GM23338 (cell line): ENCODE measurements at regions not wholly inside any gene's neighbourhood (a gene's known extent, or its start where the extent isn't known, plus 50 kb on each side); places are given as distances from the start of the nearest gene placed in this dataset.

Experiments used
- ATAC-seq: fragments of 200-7000 bp; cut with Tn5 transposase; 3 replicates; pipeline ENCODE4 v1.9.1; 2020
- DNase-seq: peaks from one replicate; pipeline ENCODE4 v3.0.0-alpha.2; 2015; ENCODE audit warnings: low spot score
- H2AFZ ChIP-seq: fragments of 200-600 bp; sonication (generic); 2 replicates; pipeline ENCODE4 v1.8.0; 2016; ENCODE audit warnings: antibody characterized with exemption, mild to moderate bottlenecking, moderate library complexity
- H3F3A ChIP-seq: fragments of 200-600 bp; sonication (generic); replicated peaks from 2 replicates; pipeline ENCODE4 v1.8.0; 2017; ENCODE audit warnings: antibody characterized with exemption, mixed run types, low read depth
- H3K27ac ChIP-seq: fragments of 200-600 bp; sonication (generic); 2 replicates; pipeline ENCODE4 v1.6.1; 2016; ENCODE audit warnings: low read depth
- H3K27me3 ChIP-seq: fragments of 200-600 bp; sonication (generic); 2 replicates; pipeline ENCODE4 v1.8.0; 2016; ENCODE audit warnings: mild to moderate bottlenecking, mixed run types, moderate library complexity; ENCODE audit not compliant: insufficient read depth
- H3K36me3 ChIP-seq: fragments of 200-600 bp; sonication (generic); 2 replicates; pipeline ENCODE4 v1.8.0; 2016; ENCODE audit warnings: mild to moderate bottlenecking; ENCODE audit not compliant: insufficient read depth
- H3K4me1 ChIP-seq: fragments of 200-600 bp; sonication (generic); 2 replicates; pipeline ENCODE4 v1.8.0; 2016; ENCODE audit warnings: mild to moderate bottlenecking, moderate library complexity; ENCODE audit not compliant: insufficient read depth
- H3K4me2 ChIP-seq: fragments of 200-600 bp; sonication (generic); 2 replicates; pipeline ENCODE4 v1.7.1; 2017; ENCODE audit warnings: mixed run types
- H3K4me3 ChIP-seq: fragments of 200-600 bp; sonication (generic); 2 replicates; pipeline ENCODE4 v1.6.1; 2016; ENCODE audit warnings: mixed run types
- H3K79me2 ChIP-seq: fragments of 200-600 bp; sonication (generic); replicated peaks from 2 replicates; pipeline ENCODE4 v1.8.0; 2017; ENCODE audit warnings: mild to moderate bottlenecking; ENCODE audit not compliant: insufficient read depth
- H3K9me2 ChIP-seq: fragments of 200-600 bp; sonication (generic); 2 replicates; pipeline ENCODE4 v1.8.0; 2017; ENCODE audit not compliant: insufficient read depth
- H4K20me1 ChIP-seq: fragments of 200-600 bp; sonication (generic); replicated peaks from 2 replicates; pipeline ENCODE4 v1.8.0; 2017; ENCODE audit warnings: mild to moderate bottlenecking; ENCODE audit not compliant: insufficient read depth
- H3K27ac Mint-ChIP-seq: 2 replicates; pipeline ENCODE4 v1.8.0; 2020; ENCODE audit warnings: inconsistent platforms, mild to moderate bottlenecking, moderate library complexity, mixed read lengths
- H3K27me3 Mint-ChIP-seq: 3 replicates; pipeline ENCODE4 v1.8.0; 2022; ENCODE audit warnings: low read depth, mild to moderate bottlenecking, moderate library complexity, mixed read lengths, inconsistent platforms; ENCODE audit not compliant: insufficient read depth, poor library complexity
- H3K36me3 Mint-ChIP-seq: 3 replicates; pipeline ENCODE4 v1.8.0; 2021; ENCODE audit warnings: low read depth, mild to moderate bottlenecking, inconsistent platforms, moderate library complexity, mixed read lengths
- H3K4me1 Mint-ChIP-seq: 3 replicates; pipeline ENCODE4 v1.8.0; 2020; ENCODE audit warnings: mild to moderate bottlenecking, inconsistent platforms, mixed read lengths
- H3K4me3 Mint-ChIP-seq: 3 replicates; pipeline ENCODE4 v1.8.0; 2021; ENCODE audit warnings: moderate library complexity, mild to moderate bottlenecking, inconsistent platforms, mixed read lengths
- H3K9me3 Mint-ChIP-seq: 3 replicates; pipeline ENCODE4 v1.8.0; 2020; ENCODE audit warnings: moderate library complexity, mild to moderate bottlenecking, inconsistent platforms, mixed read lengths
- JUNB ChIP-seq: IDR thresholded peaks from one replicate; pipeline ENCODE4 v1.6.1; 2016; ENCODE audit warnings: antibody characterized with exemption; ENCODE audit not compliant: unreplicated experiment
- NANOG ChIP-seq: IDR thresholded peaks from 2 replicates; pipeline ENCODE4 v1.6.1; 2016; ENCODE audit warnings: antibody characterized with exemption, borderline replicate concordance
- POLR2AphosphoS5 ChIP-seq: IDR thresholded peaks from 2 replicates; pipeline ENCODE4 v1.6.1; 2016; ENCODE audit warnings: antibody characterized with exemption, low read depth
- STAT1 ChIP-seq: IDR thresholded peaks from one replicate; pipeline ENCODE4 v1.6.1; 2016; ENCODE audit warnings: antibody characterized with exemption; ENCODE audit not compliant: unreplicated experiment
- ZNF331 ChIP-seq: fragments of 250-450 bp; sonication (Bioruptor Pico); IDR thresholded peaks from 2 replicates; pipeline ENCODE4 v1.5.0; 2020; ENCODE audit warnings: low read depth, mild to moderate bottlenecking, moderate library complexity
- TF ChIP-seq, protein P1 (sequence below): fragments of 250-450 bp; sonication (Bioruptor Pico); IDR thresholded peaks from 2 replicates; pipeline ENCODE4 v1.5.0; 2020; ENCODE audit warnings: mild to moderate bottlenecking, moderate library complexity
- TF ChIP-seq, protein P2 (sequence below), 2 experiments: fragments of 200-600 bp in 1 of 2; sonication (generic) in 1 of 2; conservative IDR thresholded peaks; 2 replicates each; pipeline versions ENCODE4 v1.5.1 to v1.6.1; 2016 to 2017; ENCODE audit warnings: antibody characterized with exemption in 2 of 2, low read depth in 2 of 2, mild to moderate bottlenecking in 2 of 2, moderate library complexity in 1 of 2

DNA sequence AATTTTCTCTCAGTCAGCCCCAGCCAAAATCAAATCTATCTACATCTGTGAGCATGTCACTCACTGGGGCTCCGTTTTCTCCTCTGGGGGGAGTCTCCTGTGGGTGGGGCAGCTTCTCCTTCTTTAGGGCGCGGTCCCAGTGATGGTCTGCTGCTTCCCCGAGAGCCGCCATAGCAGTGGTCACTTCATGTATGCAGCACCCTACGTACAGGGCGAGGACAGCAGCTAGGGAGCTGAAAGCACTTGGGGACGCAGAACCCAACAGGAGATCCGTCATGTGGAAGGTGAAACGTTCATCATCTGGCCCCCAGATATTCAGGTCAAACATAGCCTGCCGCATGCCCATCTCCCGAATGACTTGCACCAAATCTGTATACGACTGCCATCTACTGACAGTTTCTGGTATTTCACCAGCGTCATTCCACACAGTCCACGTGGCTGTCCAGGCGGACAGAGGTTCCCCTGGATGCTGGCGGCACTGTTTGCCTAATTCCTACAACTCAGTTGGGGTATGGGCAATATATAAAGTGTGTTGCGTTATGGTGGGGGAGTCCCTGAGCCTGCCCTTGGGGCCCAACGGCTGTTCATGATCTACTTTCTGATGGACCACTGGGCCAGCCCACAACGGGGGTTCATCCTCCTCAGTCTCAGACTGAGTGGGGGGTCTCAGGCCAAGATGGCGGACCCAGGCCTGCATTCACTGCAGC lies 795.0 kb downstream of the EFNA5 start:
- Mint-ChIP-seq H3K9me3 (peaks cover 29% of the 10 kb centered on the region), H3K4me3 (no peak overlapping the region), H3K36me3 (peaks cover 29% of the 10 kb centered on the region), H3K27me3 (peaks cover 4% of the 10 kb centered on the region), H3K27ac (no peak overlapping the region), H3K4me1 (peaks cover 8% of the 10 kb centered on the region)
- Histone ChIP-seq H2AFZ (no peak overlapping the region), H3K4me2 (no peak overlapping the region), H3K79me2 (no peaks in the 10 kb centered on the region), H3K27me3 (no peaks in the 10 kb centered on the region), H3K9me2 (0 out of 2 replicates have a peak, but pooled peaks cover 2% of the 10 kb centered on the region), H3K4me3 (no peak overlapping the region), H3K27ac (no peak overlapping the region), H4K20me1 (no peaks in the 10 kb centered on the region), H3F3A (no peaks in the 10 kb centered on the region), H3K4me1 (no peaks in the 10 kb centered on the region), H3K36me3 (0 out of 2 replicates have a peak, but pooled peaks cover 17% of the 10 kb centered on the region)
- ATAC-seq (peak; percentile 65), DNase-seq (peak; percentile 62)
- TF ChIP-seq, protein P1, sequence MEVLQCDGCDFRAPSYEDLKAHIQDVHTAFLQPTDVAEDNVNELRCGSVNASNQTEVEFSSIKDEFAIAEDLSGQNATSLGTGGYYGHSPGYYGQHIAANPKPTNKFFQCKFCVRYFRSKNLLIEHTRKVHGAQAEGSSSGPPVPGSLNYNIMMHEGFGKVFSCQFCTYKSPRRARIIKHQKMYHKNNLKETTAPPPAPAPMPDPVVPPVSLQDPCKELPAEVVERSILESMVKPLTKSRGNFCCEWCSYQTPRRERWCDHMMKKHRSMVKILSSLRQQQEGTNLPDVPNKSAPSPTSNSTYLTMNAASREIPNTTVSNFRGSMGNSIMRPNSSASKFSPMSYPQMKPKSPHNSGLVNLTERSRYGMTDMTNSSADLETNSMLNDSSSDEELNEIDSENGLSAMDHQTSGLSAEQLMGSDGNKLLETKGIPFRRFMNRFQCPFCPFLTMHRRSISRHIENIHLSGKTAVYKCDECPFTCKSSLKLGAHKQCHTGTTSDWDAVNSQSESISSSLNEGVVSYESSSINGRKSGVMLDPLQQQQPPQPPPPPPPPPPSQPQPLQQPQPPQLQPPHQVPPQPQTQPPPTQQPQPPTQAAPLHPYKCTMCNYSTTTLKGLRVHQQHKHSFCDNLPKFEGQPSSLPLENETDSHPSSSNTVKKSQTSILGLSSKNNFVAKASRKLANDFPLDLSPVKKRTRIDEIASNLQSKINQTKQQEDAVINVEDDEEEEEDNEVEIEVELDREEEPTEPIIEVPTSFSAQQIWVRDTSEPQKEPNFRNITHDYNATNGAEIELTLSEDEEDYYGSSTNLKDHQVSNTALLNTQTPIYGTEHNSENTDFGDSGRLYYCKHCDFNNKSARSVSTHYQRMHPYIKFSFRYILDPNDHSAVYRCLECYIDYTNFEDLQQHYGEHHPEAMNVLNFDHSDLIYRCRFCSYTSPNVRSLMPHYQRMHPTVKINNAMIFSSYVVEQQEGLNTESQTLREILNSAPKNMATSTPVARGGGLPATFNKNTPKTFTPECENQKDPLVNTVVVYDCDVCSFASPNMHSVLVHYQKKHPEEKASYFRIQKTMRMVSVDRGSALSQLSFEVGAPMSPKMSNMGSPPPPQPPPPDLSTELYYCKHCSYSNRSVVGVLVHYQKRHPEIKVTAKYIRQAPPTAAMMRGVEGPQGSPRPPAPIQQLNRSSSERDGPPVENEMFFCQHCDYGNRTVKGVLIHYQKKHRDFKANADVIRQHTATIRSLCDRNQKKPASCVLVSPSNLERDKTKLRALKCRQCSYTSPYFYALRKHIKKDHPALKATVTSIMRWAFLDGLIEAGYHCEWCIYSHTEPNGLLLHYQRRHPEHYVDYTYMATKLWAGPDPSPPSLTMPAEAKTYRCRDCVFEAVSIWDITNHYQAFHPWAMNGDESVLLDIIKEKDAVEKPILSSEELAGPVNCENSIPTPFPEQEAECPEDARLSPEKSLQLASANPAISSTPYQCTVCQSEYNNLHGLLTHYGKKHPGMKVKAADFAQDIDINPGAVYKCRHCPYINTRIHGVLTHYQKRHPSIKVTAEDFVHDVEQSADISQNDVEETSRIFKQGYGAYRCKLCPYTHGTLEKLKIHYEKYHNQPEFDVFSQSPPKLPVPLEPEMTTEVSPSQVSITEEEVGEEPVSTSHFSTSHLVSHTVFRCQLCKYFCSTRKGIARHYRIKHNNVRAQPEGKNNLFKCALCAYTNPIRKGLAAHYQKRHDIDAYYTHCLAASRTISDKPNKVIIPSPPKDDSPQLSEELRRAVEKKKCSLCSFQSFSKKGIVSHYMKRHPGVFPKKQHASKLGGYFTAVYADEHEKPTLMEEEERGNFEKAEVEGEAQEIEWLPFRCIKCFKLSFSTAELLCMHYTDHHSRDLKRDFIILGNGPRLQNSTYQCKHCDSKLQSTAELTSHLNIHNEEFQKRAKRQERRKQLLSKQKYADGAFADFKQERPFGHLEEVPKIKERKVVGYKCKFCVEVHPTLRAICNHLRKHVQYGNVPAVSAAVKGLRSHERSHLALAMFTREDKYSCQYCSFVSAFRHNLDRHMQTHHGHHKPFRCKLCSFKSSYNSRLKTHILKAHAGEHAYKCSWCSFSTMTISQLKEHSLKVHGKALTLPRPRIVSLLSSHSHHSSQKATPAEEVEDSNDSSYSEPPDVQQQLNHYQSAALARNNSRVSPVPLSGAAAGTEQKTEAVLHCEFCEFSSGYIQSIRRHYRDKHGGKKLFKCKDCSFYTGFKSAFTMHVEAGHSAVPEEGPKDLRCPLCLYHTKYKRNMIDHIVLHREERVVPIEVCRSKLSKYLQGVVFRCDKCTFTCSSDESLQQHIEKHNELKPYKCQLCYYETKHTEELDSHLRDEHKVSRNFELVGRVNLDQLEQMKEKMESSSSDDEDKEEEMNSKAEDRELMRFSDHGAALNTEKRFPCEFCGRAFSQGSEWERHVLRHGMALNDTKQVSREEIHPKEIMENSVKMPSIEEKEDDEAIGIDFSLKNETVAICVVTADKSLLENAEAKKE (CRISPR knock-in tag): no peak
- TF ChIP-seq STAT1: no peak
- no peak for TF ChIP-seq POLR2AphosphoS5
- TF ChIP-seq, protein P2, sequence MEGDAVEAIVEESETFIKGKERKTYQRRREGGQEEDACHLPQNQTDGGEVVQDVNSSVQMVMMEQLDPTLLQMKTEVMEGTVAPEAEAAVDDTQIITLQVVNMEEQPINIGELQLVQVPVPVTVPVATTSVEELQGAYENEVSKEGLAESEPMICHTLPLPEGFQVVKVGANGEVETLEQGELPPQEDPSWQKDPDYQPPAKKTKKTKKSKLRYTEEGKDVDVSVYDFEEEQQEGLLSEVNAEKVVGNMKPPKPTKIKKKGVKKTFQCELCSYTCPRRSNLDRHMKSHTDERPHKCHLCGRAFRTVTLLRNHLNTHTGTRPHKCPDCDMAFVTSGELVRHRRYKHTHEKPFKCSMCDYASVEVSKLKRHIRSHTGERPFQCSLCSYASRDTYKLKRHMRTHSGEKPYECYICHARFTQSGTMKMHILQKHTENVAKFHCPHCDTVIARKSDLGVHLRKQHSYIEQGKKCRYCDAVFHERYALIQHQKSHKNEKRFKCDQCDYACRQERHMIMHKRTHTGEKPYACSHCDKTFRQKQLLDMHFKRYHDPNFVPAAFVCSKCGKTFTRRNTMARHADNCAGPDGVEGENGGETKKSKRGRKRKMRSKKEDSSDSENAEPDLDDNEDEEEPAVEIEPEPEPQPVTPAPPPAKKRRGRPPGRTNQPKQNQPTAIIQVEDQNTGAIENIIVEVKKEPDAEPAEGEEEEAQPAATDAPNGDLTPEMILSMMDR (conservative IDR thresholded peaks at IDR 0.05; ENCODE audit: low read depth in 2 of 2): peak; percentile 62 to 79
- no peak for TF ChIP-seq ZNF331 (CRISPR knock-in tag)
- no peak for TF ChIP-seq JUNB
- TF ChIP-seq NANOG: no peak
